22Rv1 (cell line): ENCODE measurements at regions not wholly inside any gene's neighbourhood (a gene's known extent, or its start where the extent isn't known, plus 50 kb on each side); places are given as distances from the start of the nearest gene placed in this dataset.

Experiments
- ZFX ChIP-seq: fragments of 450-650 bp; IDR thresholded peaks from 2 replicates; pipeline ENCODE4 v1.6.1; 2017; ENCODE audit warnings: antibody characterized with exemption, borderline replicate concordance
- TF ChIP-seq, protein P1 (sequence below): fragments of 450-650 bp; IDR thresholded peaks from 2 replicates; pipeline ENCODE4 v1.5.1; 2017; ENCODE audit warnings: mild to moderate bottlenecking

DNA sequence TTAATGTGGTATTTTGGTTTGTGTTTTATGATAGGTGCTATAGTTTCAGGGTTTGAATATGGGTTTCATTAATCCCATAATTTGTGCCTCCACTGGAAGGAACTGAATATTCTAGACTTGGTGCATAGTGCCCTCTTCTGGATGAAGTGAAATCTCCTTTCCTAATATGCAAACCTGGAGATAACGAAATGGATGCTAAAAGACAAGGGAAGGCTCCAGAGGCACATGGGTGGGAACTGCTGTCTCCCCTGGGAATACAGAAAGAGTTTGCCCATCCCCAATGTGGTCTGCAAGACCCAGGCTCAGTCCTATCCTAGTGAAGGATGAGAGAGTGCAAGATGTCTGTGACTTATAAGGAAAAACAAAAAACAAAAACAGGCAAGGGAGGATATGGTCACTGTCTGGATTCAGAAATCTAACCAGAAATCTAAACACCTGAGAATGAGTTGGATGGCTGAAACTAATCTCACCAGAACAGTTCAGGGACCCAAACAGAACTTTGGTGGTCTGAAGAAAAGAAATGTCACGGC, 142.3 kb upstream of the TMPO start:
- TF ChIP-seq, protein P1, sequence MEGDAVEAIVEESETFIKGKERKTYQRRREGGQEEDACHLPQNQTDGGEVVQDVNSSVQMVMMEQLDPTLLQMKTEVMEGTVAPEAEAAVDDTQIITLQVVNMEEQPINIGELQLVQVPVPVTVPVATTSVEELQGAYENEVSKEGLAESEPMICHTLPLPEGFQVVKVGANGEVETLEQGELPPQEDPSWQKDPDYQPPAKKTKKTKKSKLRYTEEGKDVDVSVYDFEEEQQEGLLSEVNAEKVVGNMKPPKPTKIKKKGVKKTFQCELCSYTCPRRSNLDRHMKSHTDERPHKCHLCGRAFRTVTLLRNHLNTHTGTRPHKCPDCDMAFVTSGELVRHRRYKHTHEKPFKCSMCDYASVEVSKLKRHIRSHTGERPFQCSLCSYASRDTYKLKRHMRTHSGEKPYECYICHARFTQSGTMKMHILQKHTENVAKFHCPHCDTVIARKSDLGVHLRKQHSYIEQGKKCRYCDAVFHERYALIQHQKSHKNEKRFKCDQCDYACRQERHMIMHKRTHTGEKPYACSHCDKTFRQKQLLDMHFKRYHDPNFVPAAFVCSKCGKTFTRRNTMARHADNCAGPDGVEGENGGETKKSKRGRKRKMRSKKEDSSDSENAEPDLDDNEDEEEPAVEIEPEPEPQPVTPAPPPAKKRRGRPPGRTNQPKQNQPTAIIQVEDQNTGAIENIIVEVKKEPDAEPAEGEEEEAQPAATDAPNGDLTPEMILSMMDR: peak; percentile 88
- no peak for TF ChIP-seq ZFX
